ENCODE measurements at regions not wholly inside any gene's neighbourhood (a gene's known extent, or its start where the extent isn't known, plus 50 kb on each side); places are given as distances from the start of the nearest gene placed in this dataset.

- Histone ChIP-seq H3K4me3 (no peak overlapping the region), H3K27me3 (no peaks in the 10 kb centered on the region), H3K36me3 (no peaks in the 10 kb centered on the region), H3K9me3 (replicated peaks) (peaks cover 9% of the 10 kb centered on the region; the same call in 1 of the 2 replicates), H3K27ac (no peak overlapping the region), H3K4me1 (peaks cover 47% of the 10 kb centered on the region)
- DNase-seq, result no peak
Observed at GRCh38 chr12:65567820-65568219, 256.5 kb upstream of the HMGA2 start.

- peaks cover 9% of the 10 kb centered on the region; the same call in 1 of the 2 replicates for H3K9me3 ChIP-seq (replicated peaks)
- H3K36me3 ChIP-seq, result no peaks in the 10 kb centered on the region
- no peaks in the 10 kb centered on the region for H3K27me3 ChIP-seq
- peaks cover 47% of the 10 kb centered on the region for H3K4me1 ChIP-seq
- peak; percentile 78 to 80 for DNase-seq
- no peak overlapping the region for H3K27ac ChIP-seq
- no peak overlapping the region for H3K4me3 ChIP-seq
Observed at GRCh38 chr12:65568517-65568916, 255.8 kb upstream of the HMGA2 start.

GRCh38 chr12:65570451-65571130 lies 253.7 kb upstream of the HMGA2 start:
- peaks cover 42% of the 10 kb centered on the region for H3K4me1 ChIP-seq

GRCh38 chr12:65574867-65575266 lies 249.4 kb upstream of the HMGA2 start:
- no peak overlapping the region for H3K27ac ChIP-seq
- no peak for DNase-seq
- H3K4me3 ChIP-seq, result no peak overlapping the region
- peaks cover 8% of the 10 kb centered on the region; the same call in 1 of the 2 replicates for H3K9me3 ChIP-seq (replicated peaks)
- no peaks in the 10 kb centered on the region for H3K36me3 ChIP-seq
- no peaks in the 10 kb centered on the region for H3K27me3 ChIP-seq
- peaks cover 14% of the 10 kb centered on the region for H3K4me1 ChIP-seq

More at GRCh38 chr12:65570451-65571130, 253.7 kb upstream of the HMGA2 start:
- Histone ChIP-seq H3K4me3 (no peak overlapping the region), H3K9me3 (replicated peaks) (peaks cover 12% of the 10 kb centered on the region; the same call in 1 of the 2 replicates), H3K36me3 (no peaks in the 10 kb centered on the region), H3K27me3 (no peaks in the 10 kb centered on the region), H3K27ac (no peak overlapping the region)
- peak; percentile 59 to 75 for DNase-seq

- no peak overlapping the region for H3K4me3 ChIP-seq
Observed at GRCh38 chr12:65584016-65584415, 240.3 kb upstream of the HMGA2 start.

GRCh38 chr12:65585648-65586602 lies 238.4 kb upstream of the HMGA2 start:
- Histone ChIP-seq H3K4me3 (no peak overlapping the region), H3K4me1 (peaks cover 31% of the 10 kb centered on the region), H3K9me3 (replicated peaks) (no peaks in the 10 kb centered on the region), H3K36me3 (no peaks in the 10 kb centered on the region), H3K27me3 (no peaks in the 10 kb centered on the region), H3K27ac (no peak overlapping the region)
- DNase-seq, result peak in 1 of 2 experiments; percentile 56

More at GRCh38 chr12:65584016-65584415, 240.3 kb upstream of the HMGA2 start:
- Histone ChIP-seq H3K27ac (no peak overlapping the region), H3K9me3 (replicated peaks) (no peaks in the 10 kb centered on the region), H3K36me3 (no peaks in the 10 kb centered on the region), H3K4me1 (peaks cover 20% of the 10 kb centered on the region), H3K27me3 (no peaks in the 10 kb centered on the region)
- no peak for DNase-seq

- Histone ChIP-seq H3K4me3 (no peak overlapping the region), H3K36me3 (no peaks in the 10 kb centered on the region), H3K27me3 (no peaks in the 10 kb centered on the region), H3K4me1 (peaks cover 33% of the 10 kb centered on the region), H3K9me3 (replicated peaks) (no peaks in the 10 kb centered on the region), H3K27ac (no peak overlapping the region)
- no peak for DNase-seq
Observed at GRCh38 chr12:65586796-65587195, 237.5 kb upstream of the HMGA2 start.

GRCh38 chr12:65590318-65590717 lies 234.0 kb upstream of the HMGA2 start:
- Histone ChIP-seq H3K27ac (peak overlapping the region; percentile 42), H3K9me3 (replicated peaks) (no peaks in the 10 kb centered on the region), H3K36me3 (no peaks in the 10 kb centered on the region), H3K27me3 (no peaks in the 10 kb centered on the region), H3K4me1 (peaks cover 31% of the 10 kb centered on the region), H3K4me3 (no peak overlapping the region)
- peak; percentile 96 to 97 for DNase-seq

GRCh38 chr12:65592416-65592815 lies 231.9 kb upstream of the HMGA2 start:
- no peak for DNase-seq
- H3K27ac ChIP-seq, result no peak overlapping the region

GRCh38 chr12:65593239-65593701 lies 231.0 kb upstream of the HMGA2 start:
- Histone ChIP-seq H3K4me1 (peaks cover 16% of the 10 kb centered on the region), H3K9me3 (replicated peaks) (no peaks in the 10 kb centered on the region), H3K4me3 (no peak overlapping the region), H3K36me3 (no peaks in the 10 kb centered on the region), H3K27me3 (no peaks in the 10 kb centered on the region), H3K27ac (no peak overlapping the region)
- DNase-seq, result no peak

More at GRCh38 chr12:65592416-65592815, 231.9 kb upstream of the HMGA2 start:
- no peaks in the 10 kb centered on the region for H3K27me3 ChIP-seq
- H3K4me1 ChIP-seq, result peaks cover 16% of the 10 kb centered on the region
- H3K36me3 ChIP-seq, result no peaks in the 10 kb centered on the region
- no peaks in the 10 kb centered on the region for H3K9me3 ChIP-seq (replicated peaks)
- no peak overlapping the region for H3K4me3 ChIP-seq

- Histone ChIP-seq H3K4me1 (peaks cover 16% of the 10 kb centered on the region), H3K9me3 (replicated peaks) (no peaks in the 10 kb centered on the region), H3K36me3 (no peaks in the 10 kb centered on the region), H3K27me3 (no peaks in the 10 kb centered on the region), H3K27ac (no peak overlapping the region), H3K4me3 (no peak overlapping the region)
- no peak for DNase-seq
Observed at GRCh38 chr12:65594409-65594808, 229.9 kb upstream of the HMGA2 start.

GRCh38 chr12:65595016-65595560 lies 229.2 kb upstream of the HMGA2 start:
- H3K27ac ChIP-seq, result no peak overlapping the region

GRCh38 chr12:65596514-65597091 lies 227.7 kb upstream of the HMGA2 start:
- no peak overlapping the region for H3K4me3 ChIP-seq
- no peaks in the 10 kb centered on the region for H3K9me3 ChIP-seq (replicated peaks)
- H3K27me3 ChIP-seq, result no peaks in the 10 kb centered on the region
- no peaks in the 10 kb centered on the region for H3K36me3 ChIP-seq
- DNase-seq, result no peak
- H3K27ac ChIP-seq, result no peak overlapping the region
- peaks cover 4% of the 10 kb centered on the region for H3K4me1 ChIP-seq

More at GRCh38 chr12:65595016-65595560, 229.2 kb upstream of the HMGA2 start:
- H3K36me3 ChIP-seq, result no peaks in the 10 kb centered on the region
- H3K4me1 ChIP-seq, result peaks cover 9% of the 10 kb centered on the region
- no peaks in the 10 kb centered on the region for H3K9me3 ChIP-seq (replicated peaks)
- DNase-seq, result no peak
- H3K4me3 ChIP-seq, result no peak overlapping the region
- no peaks in the 10 kb centered on the region for H3K27me3 ChIP-seq

- peaks cover 13% of the 10 kb centered on the region for H3K4me1 ChIP-seq
- H3K36me3 ChIP-seq, result no peaks in the 10 kb centered on the region
- no peak overlapping the region for H3K27ac ChIP-seq
- no peaks in the 10 kb centered on the region for H3K9me3 ChIP-seq (replicated peaks)
- no peak for DNase-seq
- H3K27me3 ChIP-seq, result no peaks in the 10 kb centered on the region
- no peak overlapping the region for H3K4me3 ChIP-seq
Observed at GRCh38 chr12:65597527-65597926, 226.8 kb upstream of the HMGA2 start.
